ENCODE measurements at regions not wholly inside any gene's neighbourhood (a gene's known extent, or its start where the extent isn't known, plus 50 kb on each side); places are given as distances from the start of the nearest gene placed in this dataset.
A peak's percentile ranks its signal among the peaks of the same experiment; 100 is the strongest.

GRCh38 chr2:224325941-224326340, 76.0 kb downstream of the FAM124B start:
- FAIRE-seq (no peak), DNase-seq (ENCODE audit: low spot score) (no peak)

GRCh38 chr2:224324604-224325003, 77.3 kb downstream of the FAM124B start:
- DNase-seq (ENCODE audit: low spot score) (no peak), FAIRE-seq (no peak)

- no peak for DNase-seq (ENCODE audit: low spot score)
- no peak for FAIRE-seq
Measured at GRCh38 chr2:224320660-224321059, 81.2 kb downstream of the FAM124B start.

GRCh38 chr2:224319750-224320149, 82.2 kb downstream of the FAM124B start:
- DNase-seq (ENCODE audit: low spot score) = no peak
- FAIRE-seq = no peak

GRCh38 chr2:224312741-224313140, 89.2 kb downstream of the FAM124B start:
- DNase-seq (ENCODE audit: low spot score) (no peak), FAIRE-seq (no peak)

GRCh38 chr2:224310943-224311625, 90.8 kb downstream of the FAM124B start:
- DNase-seq (ENCODE audit: low spot score) (no peak), FAIRE-seq (no peak)

GRCh38 chr2:224309176-224309575, 92.7 kb downstream of the FAM124B start:
- peak; percentile 27 for DNase-seq (ENCODE audit: low spot score)
- no peak for FAIRE-seq

- FAIRE-seq (no peak), DNase-seq (ENCODE audit: low spot score) (no peak)
Measured at GRCh38 chr2:224308272-224308911, 93.5 kb downstream of the FAM124B start.

- FAIRE-seq (no peak), DNase-seq (ENCODE audit: low spot score) (no peak)
Measured at GRCh38 chr2:224302952-224303351, 99.0 kb downstream of the FAM124B start.

- FAIRE-seq (no peak), DNase-seq (ENCODE audit: low spot score) (no peak)
Measured at GRCh38 chr2:224293976-224294375, 107.9 kb downstream of the FAM124B start.

- DNase-seq (ENCODE audit: low spot score) (no peak), FAIRE-seq (no peak)
Measured at GRCh38 chr2:224287531-224287930, 114.4 kb downstream of the FAM124B start.

- DNase-seq (ENCODE audit: low spot score) (no peak), FAIRE-seq (no peak)
Measured at GRCh38 chr2:224286923-224287322, 115.0 kb downstream of the FAM124B start.

- DNase-seq (ENCODE audit: low spot score) = peak; percentile 22
- FAIRE-seq = no peak
Measured at GRCh38 chr2:224284134-224284946, 117.6 kb downstream of the FAM124B start.

GRCh38 chr2:224283466-224283965, 118.4 kb downstream of the FAM124B start:
- DNase-seq (ENCODE audit: low spot score) = no peak
- no peak for FAIRE-seq

- FAIRE-seq = no peak
Measured at GRCh38 chr2:224281374-224281773, 120.5 kb downstream of the FAM124B start.

GRCh38 chr2:224278531-224278930, 123.4 kb downstream of the FAM124B start:
- no peak for DNase-seq (ENCODE audit: low spot score)

More at GRCh38 chr2:224281374-224281773, 120.5 kb downstream of the FAM124B start:
- DNase-seq (ENCODE audit: low spot score) = no peak

GRCh38 chr2:224276251-224276650, 125.7 kb downstream of the FAM124B start:
- FAIRE-seq = no peak
- DNase-seq (ENCODE audit: low spot score) = no peak

More at GRCh38 chr2:224278531-224278930, 123.4 kb downstream of the FAM124B start:
- no peak for FAIRE-seq

GRCh38 chr2:224272237-224272910, 129.5 kb downstream of the FAM124B start:
- DNase-seq (ENCODE audit: low spot score) (no peak), FAIRE-seq (no peak)

- DNase-seq (ENCODE audit: low spot score) (no peak), FAIRE-seq (no peak)
Measured at GRCh38 chr2:224271617-224272236, 130.2 kb downstream of the FAM124B start.

GRCh38 chr2:224268441-224268840, 133.5 kb downstream of the FAM124B start:
- DNase-seq (ENCODE audit: low spot score) (no peak), FAIRE-seq (no peak)

GRCh38 chr2:224264259-224264658, 137.6 kb downstream of the FAM124B start:
- DNase-seq (ENCODE audit: low spot score) = no peak
- no peak for FAIRE-seq

Measured in urothelium cell line (cell line).